Pancreas (tissue), 10 donors: ENCODE measurements at regions not wholly inside any gene's neighbourhood (a gene's known extent, or its start where the extent isn't known, plus 50 kb on each side); places are given as distances from the start of the nearest gene placed in this dataset.
"Not testable (repeated sequence)": the region's sequence is repeated elsewhere in the genome, so short reads cannot be mapped to it uniquely, and the experiment has no call there.

ENCODE experiments used
- ATAC-seq, 4 donors: fragments of 200-7000 bp; cut with Tn5 transposase; one replicate each; pipeline versions ENCODE4 v1.8.0 to v1.9.1; 2020; ENCODE audit warnings: mild to moderate bottlenecking in 4 of 4, moderate library complexity in 4 of 4
- DNase-seq, 6 donors: peaks; one replicate each; pipeline ENCODE4 v3.0.0-alpha.2; 2020
- FAIRE-seq: peaks from 2 replicates; lab custom pipeline; 2012; peaks lifted over from hg19 to GRCh38; lab: Jason Lieb, UNC
- H3K27ac ChIP-seq, 4 donors: fragments of 200-600 bp; sonication (generic); 1 replicate in 3 of 4; 2 replicates in 1 of 4; pipeline versions ENCODE4 v1.5.0 to v1.8.0; 2020
- H3K27me3 ChIP-seq, 4 donors: fragments of 200-600 bp; one replicate each; pipeline ENCODE4 v1.8.0; 2021
- H3K36me3 ChIP-seq, 3 donors: fragments of 200-600 bp; sonication (generic) in 1 of 3; one replicate each; pipeline versions ENCODE4 v1.5.0 to v1.8.0; 2020 to 2021
- H3K4me1 ChIP-seq, 3 donors: fragments of 200-600 bp; one replicate each; pipeline ENCODE4 v1.8.0; 2021
- H3K4me3 ChIP-seq, 4 donors: fragments of 200-600 bp; sonication (generic) in 2 of 4; one replicate each; pipeline versions ENCODE4 v1.5.0 to v1.8.0; 2020 to 2021
- H3K9me3 ChIP-seq, 4 donors: fragments of 200-600 bp; one replicate each; pipeline ENCODE4 v1.8.0; 2021
- WGBS, 2 donors: extraction: QIAGEN DNeasy Blood & Tissue Kit; methylation state at CpG; one replicate each; pipeline ENCODE4 v1.1.7; 2013; 5-methylcytosine and 5-hydroxymethylcytosine counted together
- intact Hi-C, 3 donors: fragments of 100-400 bp; cut with DNase I; formaldehyde crosslinking; loops; one replicate each; pipeline versions ENCODE4 v1.11.1 to v1.14.2; 2022
- TF ChIP-seq, protein P1 (sequence below), 4 donors: fragments of 200-600 bp; sonication (generic) in 3 of 4; IDR thresholded peaks; one replicate each; pipeline versions ENCODE4 v1.5.0 to v1.8.0; 2021; ENCODE audit warnings: antibody characterized with exemption in 4 of 4
- donor health status: healthy with polysubstance abuse.
- donor health status: DM: no; HTN: no; CAD: no; lungs with moderate emphysema.
- donor health status: DM: no; HTN: no; CAD: no.
- donor health status: control.
- donor health status: control.
- donor health status: Bipolar disorder and iron deficiency.
- donor health status: DM: yes; HTN: yes; CAD: no.
- donor health status: DM: no; HTN: no; CAD: no.
- donor health status: DM: no; HTN: no; CAD: no.
- donor health status: DM: yes; HTN: yes; CAD: no.

DNA sequence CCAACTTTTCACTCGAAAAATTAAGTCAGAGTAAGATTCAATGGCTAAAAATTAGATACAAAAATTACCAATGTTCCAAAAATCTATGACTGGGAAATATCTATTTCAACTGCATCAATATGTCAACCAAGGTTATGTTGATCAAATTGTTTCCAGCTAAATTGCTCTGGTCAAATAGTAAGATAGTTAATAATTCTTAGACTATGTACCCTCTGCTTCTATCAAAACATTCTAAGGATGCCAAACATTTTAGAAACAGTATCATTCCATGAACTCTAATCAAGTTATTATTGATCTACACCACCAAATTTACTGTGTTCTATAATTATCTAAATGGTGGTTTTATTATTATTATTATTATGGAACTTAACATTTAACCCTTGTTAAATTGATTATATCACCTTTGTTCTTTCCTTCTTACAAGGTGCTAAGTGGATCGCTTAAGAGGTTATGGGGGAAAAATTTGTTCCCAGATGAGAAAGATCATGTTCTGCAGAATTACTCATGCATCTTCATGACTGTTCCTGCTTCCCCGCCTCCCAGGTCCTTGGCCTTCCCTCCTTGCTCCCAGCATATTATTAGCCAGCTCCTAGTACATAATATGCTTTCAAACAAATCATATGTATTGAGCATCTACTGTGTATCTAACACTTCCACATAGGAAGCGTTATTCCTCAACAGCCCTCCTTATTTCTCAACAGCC, 240.5 kb upstream of the KRR1 start:
- Histone ChIP-seq H3K27ac (no peak overlapping the region), H3K4me3 (no peak overlapping the region), H3K4me1 (peaks cover 0 to 16% (median 12%) of the 10 kb centered on the region in 3 donors), H3K9me3 (no peaks in the 10 kb centered on the region), H3K36me3 (no peaks in the 10 kb centered on the region), H3K27me3 (no peaks in the 10 kb centered on the region)
- peak in 1 of 4 donors; percentile 19 for ATAC-seq
- FAIRE-seq, result no peak
- WGBS, 2 donors, result 71 to 73% methylated on average over 4 of the region's 4 CpGs
- TF ChIP-seq, protein P1, sequence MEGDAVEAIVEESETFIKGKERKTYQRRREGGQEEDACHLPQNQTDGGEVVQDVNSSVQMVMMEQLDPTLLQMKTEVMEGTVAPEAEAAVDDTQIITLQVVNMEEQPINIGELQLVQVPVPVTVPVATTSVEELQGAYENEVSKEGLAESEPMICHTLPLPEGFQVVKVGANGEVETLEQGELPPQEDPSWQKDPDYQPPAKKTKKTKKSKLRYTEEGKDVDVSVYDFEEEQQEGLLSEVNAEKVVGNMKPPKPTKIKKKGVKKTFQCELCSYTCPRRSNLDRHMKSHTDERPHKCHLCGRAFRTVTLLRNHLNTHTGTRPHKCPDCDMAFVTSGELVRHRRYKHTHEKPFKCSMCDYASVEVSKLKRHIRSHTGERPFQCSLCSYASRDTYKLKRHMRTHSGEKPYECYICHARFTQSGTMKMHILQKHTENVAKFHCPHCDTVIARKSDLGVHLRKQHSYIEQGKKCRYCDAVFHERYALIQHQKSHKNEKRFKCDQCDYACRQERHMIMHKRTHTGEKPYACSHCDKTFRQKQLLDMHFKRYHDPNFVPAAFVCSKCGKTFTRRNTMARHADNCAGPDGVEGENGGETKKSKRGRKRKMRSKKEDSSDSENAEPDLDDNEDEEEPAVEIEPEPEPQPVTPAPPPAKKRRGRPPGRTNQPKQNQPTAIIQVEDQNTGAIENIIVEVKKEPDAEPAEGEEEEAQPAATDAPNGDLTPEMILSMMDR (IDR thresholded peaks at IDR 0.05), result no peak
- intact Hi-C loops, result no loop called here
- no peak for DNase-seq

DNA sequence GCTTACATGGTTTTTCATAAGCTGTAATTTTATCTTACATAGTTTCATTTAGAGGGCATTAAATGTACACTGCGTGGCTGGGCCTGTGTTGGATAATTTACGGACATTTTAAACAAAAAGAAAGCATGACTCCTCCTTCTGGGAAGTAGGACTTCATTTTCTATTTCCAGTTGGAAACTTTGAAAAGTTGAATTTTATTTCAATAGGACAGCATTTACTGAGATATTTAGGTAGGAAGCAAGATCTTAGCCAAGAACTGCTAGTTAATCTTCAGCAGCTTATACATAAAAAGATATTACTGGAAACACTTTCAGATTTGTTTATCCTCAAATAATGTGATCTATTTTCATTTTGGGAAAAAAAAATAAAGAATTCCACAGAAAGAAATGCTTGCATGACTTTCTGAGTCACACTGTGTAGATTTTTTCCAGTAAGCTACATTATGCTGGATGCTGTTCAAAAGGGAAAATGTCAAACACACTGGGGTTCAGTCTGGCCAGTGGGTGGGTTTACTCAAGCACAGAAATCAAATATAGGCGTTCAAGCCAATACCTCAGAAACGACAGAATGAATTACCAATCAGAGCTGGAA, 239.4 kb upstream of the KRR1 start:
- Histone ChIP-seq H3K9me3 (no peaks in the 10 kb centered on the region), H3K27ac (peak overlapping the region in 2 of 4 donors; percentile 33 to 34), H3K36me3 (no peaks in the 10 kb centered on the region), H3K4me1 (peaks cover 0 to 16% (median 12%) of the 10 kb centered on the region in 3 donors), H3K4me3 (no peak overlapping the region), H3K27me3 (no peaks in the 10 kb centered on the region)
- WGBS, 2 donors, result 43 to 55% methylated on average over 4 of the region's 4 CpGs
- peak in 2 of 4 donors; percentile 75 to 83 for ATAC-seq
- FAIRE-seq, result no peak
- intact Hi-C loops, result no loop called here
- DNase-seq, result no peak
- TF ChIP-seq, protein P1 (IDR thresholded peaks at IDR 0.05), result no peak

DNA sequence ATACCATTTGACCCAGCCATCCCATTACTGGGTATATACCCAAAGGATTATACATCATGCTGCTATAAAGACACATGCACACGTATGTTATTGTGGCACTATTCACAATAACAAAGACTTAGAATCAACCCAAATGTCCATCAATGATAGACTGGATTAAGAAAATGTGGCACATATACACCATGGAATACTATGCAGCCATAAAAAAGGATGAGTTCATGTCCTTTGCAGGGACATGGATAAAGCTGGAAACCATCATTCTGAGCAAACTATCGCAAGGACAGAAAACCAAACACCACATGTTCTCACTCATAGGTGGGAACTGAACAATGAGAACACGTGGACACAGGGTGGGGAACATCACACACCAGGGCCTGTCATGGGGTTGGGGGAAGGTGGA, 237.6 kb upstream of the KRR1 start:
- H3K27ac ChIP-seq, DNase-seq, FAIRE-seq, H3K9me3 ChIP-seq, H3K4me3 ChIP-seq, H3K27me3 ChIP-seq, H3K36me3 ChIP-seq, ATAC-seq, intact Hi-C loops: not testable (repeated sequence)
- 94% methylated on average over 2 to 3 of the region's 3 CpGs for WGBS, 2 donors
- H3K4me1 ChIP-seq, result peaks cover 0 to 16% (median 12%) of the 10 kb centered on the region in 3 donors

DNA sequence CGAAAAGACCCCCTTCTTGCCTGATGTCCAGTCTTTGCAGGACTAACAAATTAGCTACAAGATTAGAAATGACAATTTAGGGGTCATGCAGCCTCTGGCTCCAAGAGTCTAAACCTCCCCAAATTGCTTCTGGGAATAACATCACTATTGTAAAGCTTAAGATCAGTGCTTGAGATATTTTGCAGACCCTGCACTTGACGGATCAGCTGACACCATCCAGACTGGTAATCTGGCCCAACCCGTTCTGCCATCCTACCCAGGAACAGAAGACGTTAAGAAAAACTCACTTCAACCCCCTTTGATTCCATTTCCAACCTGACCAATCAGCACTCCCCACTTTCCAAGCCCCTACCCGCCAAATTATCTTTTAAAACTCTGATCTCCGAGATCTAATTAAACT, 236.7 kb upstream of the KRR1 start:
- Histone ChIP-seq H3K27ac (no peak overlapping the region), H3K4me1 (peaks cover 0 to 16% (median 12%) of the 10 kb centered on the region in 3 donors), H3K36me3 (no peaks in the 10 kb centered on the region), H3K9me3 (no peaks in the 10 kb centered on the region), H3K4me3 (no peak overlapping the region), H3K27me3 (no peaks in the 10 kb centered on the region)
- WGBS, 2 donors, result 87 to 89% methylated on average over 6 of the region's 6 CpGs
- ATAC-seq (no peak), FAIRE-seq (no peak), DNase-seq (no peak)
- TF ChIP-seq, protein P1 (IDR thresholded peaks at IDR 0.05), result no peak
- intact Hi-C loops, result no loop called here

DNA sequence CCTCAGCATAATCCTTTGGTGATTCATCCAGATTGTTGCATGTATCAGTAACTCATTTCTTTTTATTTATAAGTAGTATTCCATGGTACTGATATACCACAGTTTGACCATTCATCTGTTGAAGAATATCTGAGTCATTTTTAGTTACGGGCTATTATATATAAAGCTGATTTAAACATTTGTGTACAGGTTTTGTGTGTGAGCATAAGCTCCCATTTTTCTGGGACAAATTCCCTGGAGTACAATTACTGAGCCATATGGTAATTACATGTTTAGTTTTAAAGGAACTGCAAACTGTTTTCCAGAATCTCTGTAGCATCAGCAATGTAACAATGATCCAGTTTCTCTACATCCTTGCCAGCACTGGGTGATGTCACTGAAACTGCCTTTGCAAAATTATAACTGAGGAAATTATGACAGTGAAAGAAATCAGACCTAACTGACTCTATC, 236.2 kb upstream of the KRR1 start:
- no peak for DNase-seq
- no peak for ATAC-seq
- 92 to 94% methylated on average over 1 of the region's 1 CpG for WGBS, 2 donors
- H3K36me3 ChIP-seq, result no peaks in the 10 kb centered on the region
- H3K4me3 ChIP-seq, result no peak overlapping the region
- H3K9me3 ChIP-seq, result no peaks in the 10 kb centered on the region
- no peaks in the 10 kb centered on the region for H3K27me3 ChIP-seq
- FAIRE-seq, result no peak
- TF ChIP-seq, protein P1 (IDR thresholded peaks at IDR 0.05), result no peak
- intact Hi-C loops, result no loop called here
- no peak overlapping the region for H3K27ac ChIP-seq
- H3K4me1 ChIP-seq, result peaks cover 0 to 16% (median 12%) of the 10 kb centered on the region in 3 donors
